Endothelial cell of umbilical vein (primary cell): ENCODE measurements at regions not wholly inside any gene's neighbourhood (a gene's known extent, or its start where the extent isn't known, plus 50 kb on each side); places are given as distances from the start of the nearest gene placed in this dataset.

Experiments used
- BruUV-seq: library from RNA; stranded (reverse); fragments of 400-500 nt; replicated peaks from 2 replicates; lab custom pipeline; 2021; lab: Mats Ljungman, UMichigan
- CTCF ChIA-PET: fragments of 300-600, 350-600 bp; sonication (Branson Sonifier 250); formaldehyde crosslinking; loops from one replicate; lab custom pipeline; 2021; ENCODE audit warnings: antibody characterized with exemption, inconsistent platforms; lab: Charles Lee
- POLR2A ChIA-PET: fragments of 300-600, 350-600 bp; sonication (Branson Sonifier 250); formaldehyde crosslinking; loops from one replicate; lab custom pipeline; 2021; ENCODE audit warnings: antibody characterized with exemption, inconsistent platforms; lab: Charles Lee
- DNase-seq: peaks from one replicate; pipeline ENCODE4 v3.0.0-alpha.2; 2011; ENCODE audit warnings: low read depth, low spot score
- FAIRE-seq: peaks from 2 replicates; lab custom pipeline; 2011; peaks lifted over from hg19 to GRCh38; lab: Jason Lieb, UNC
- H2AFZ ChIP-seq: 2 replicates; pipeline ENCODE4 v1.6.0; 2012; ENCODE audit warnings: low read depth, low read length, control low read depth, inconsistent platforms
- H3K27ac ChIP-seq: 2 replicates; pipeline ENCODE4 v1.5.1; 2011; ENCODE audit warnings: low read depth, mild to moderate bottlenecking, control low read depth, low read length, moderate library complexity; ENCODE audit not compliant: insufficient read depth
- H3K27me3 ChIP-seq, 2 experiments: 2 replicates each; pipeline versions ENCODE4 v1.6.0 to v1.6.1; 2011; ENCODE audit warnings: low read length in 2 of 2, mixed read lengths in 1 of 2; ENCODE audit not compliant: control insufficient read depth in 2 of 2, insufficient read depth in 2 of 2
- H3K36me3 ChIP-seq, 2 experiments: 2 replicates in 1 of 2; 3 replicates in 1 of 2; pipeline ENCODE4 v1.5.1; 2011; ENCODE audit warnings: low read length in 2 of 2, mild to moderate bottlenecking in 1 of 2, moderate library complexity in 1 of 2; ENCODE audit not compliant: control insufficient read depth in 2 of 2, insufficient read depth in 2 of 2; ENCODE audit errors: extremely low read depth in 1 of 2
- H3K4me1 ChIP-seq: 3 replicates; pipeline ENCODE4 v1.5.1; 2011; ENCODE audit warnings: mild to moderate bottlenecking, low read length; ENCODE audit not compliant: control insufficient read depth, insufficient read depth; ENCODE audit errors: extremely low read depth
- H3K4me2 ChIP-seq: 2 replicates; pipeline ENCODE4 v1.6.1; 2011; ENCODE audit warnings: low read length, control low read depth, mixed read lengths; ENCODE audit not compliant: insufficient read depth
- H3K4me3 ChIP-seq, 3 experiments: fragments of 200-600 bp in 1 of 3; sonication (generic), shearing (Covaris generic) in 1 of 3; replicated peaks in 1 of 3; 2 replicates each; pipeline ENCODE4 v1.5.1; 2011 to 2016; ENCODE audit warnings: control low read depth in 3 of 3, low read length in 3 of 3, mild to moderate bottlenecking in 2 of 3, inconsistent platforms in 1 of 3, low read depth in 1 of 3, moderate library complexity in 1 of 3; ENCODE audit not compliant: insufficient read depth in 1 of 3
- H3K79me2 ChIP-seq: 2 replicates; pipeline ENCODE4 v1.6.0; 2012; ENCODE audit warnings: low read length, inconsistent platforms; ENCODE audit not compliant: control insufficient read depth, insufficient read depth
- H3K9ac ChIP-seq: replicated peaks from 2 replicates; pipeline ENCODE3; 2011; ENCODE audit warnings: low read length, control low read depth; ENCODE audit not compliant: insufficient read depth; ENCODE audit errors: extremely low read depth
- H3K9me1 ChIP-seq: replicated peaks from 3 replicates; pipeline ENCODE4 v1.6.0; 2011; ENCODE audit warnings: mild to moderate bottlenecking, low read length; ENCODE audit not compliant: control insufficient read depth, insufficient read depth; ENCODE audit errors: extremely low read depth
- H3K9me3 ChIP-seq: replicated peaks from 2 replicates; pipeline ENCODE4 v1.5.1; 2012; ENCODE audit warnings: low read length, inconsistent platforms; ENCODE audit not compliant: control insufficient read depth, insufficient read depth
- H4K20me1 ChIP-seq: replicated peaks from 2 replicates; pipeline ENCODE3; 2011; ENCODE audit warnings: mild to moderate bottlenecking, low read length; ENCODE audit not compliant: control insufficient read depth, insufficient read depth; ENCODE audit errors: extremely low read depth
- EZH2 ChIP-seq: IDR thresholded peaks from 2 replicates; pipeline ENCODE4 v1.6.1; 2012; ENCODE audit warnings: borderline replicate concordance, low read depth, mild to moderate bottlenecking, moderate library complexity, low read length, inconsistent platforms; ENCODE audit not compliant: severe bottlenecking
- FOS ChIP-seq: IDR thresholded peaks from 2 replicates; pipeline ENCODE4 v1.6.1; 2011; ENCODE audit warnings: mild to moderate bottlenecking, low read length, moderate library complexity, borderline replicate concordance; ENCODE audit not compliant: insufficient read depth
- GATA2 ChIP-seq: IDR thresholded peaks from 2 replicates; pipeline ENCODE4 v1.7.0; 2011; ENCODE audit warnings: low read depth, mild to moderate bottlenecking, moderate library complexity, mixed read lengths, low read length; ENCODE audit not compliant: insufficient read length, insufficient read depth
- JUN ChIP-seq: IDR thresholded peaks from 2 replicates; pipeline ENCODE4 v1.6.1; 2011; ENCODE audit warnings: borderline replicate concordance, low read depth; ENCODE audit not compliant: insufficient read length, insufficient read depth
- MYC ChIP-seq: IDR thresholded peaks from one replicate; pipeline ENCODE4 v1.6.1; 2011; ENCODE audit warnings: mild to moderate bottlenecking, low read depth, low read length
- POLR2A ChIP-seq: IDR thresholded peaks from 2 replicates; pipeline ENCODE4 v1.6.1; 2012; ENCODE audit warnings: low read depth, mild to moderate bottlenecking, control low read depth, low read length
- POLR2AphosphoS5 ChIP-seq: IDR thresholded peaks from 2 replicates; pipeline ENCODE4 v1.6.1; 2012; ENCODE audit warnings: low read depth, mild to moderate bottlenecking, control low read depth, low read length, moderate library complexity; ENCODE audit not compliant: insufficient read depth
- dilution Hi-C: fragments of 300-500 bp; cut with MboI; formaldehyde crosslinking; loops from one replicate; pipeline ENCODE4 v1.15.0; 2019; ENCODE audit warnings: low sequenced_read_pairs; ENCODE audit not compliant: extremely low pct_ligation_motif_present
- intact Hi-C: fragments of 100-400 bp; cut with micrococcal nuclease; formaldehyde crosslinking; loops from one replicate; pipeline ENCODE4 v1.10.0; 2022
- TF ChIP-seq, protein P1 (sequence below), 2 donors: IDR thresholded peaks; 1 replicate in 1 of 2; 2 replicates in 1 of 2; pipeline ENCODE4 v1.5.1; 2011; ENCODE audit warnings: low read length in 2 of 2, mild to moderate bottlenecking in 2 of 2, moderate library complexity in 2 of 2, control low read depth in 1 of 2, inconsistent platforms in 1 of 2, low read depth in 1 of 2; ENCODE audit not compliant: insufficient read depth in 1 of 2; ENCODE audit errors: extremely low read depth in 1 of 2
- TF ChIP-seq, protein P2 (sequence below): IDR thresholded peaks from 2 replicates; pipeline ENCODE4 v1.6.1; 2011; ENCODE audit not compliant: insufficient read depth, insufficient read length

DNA sequence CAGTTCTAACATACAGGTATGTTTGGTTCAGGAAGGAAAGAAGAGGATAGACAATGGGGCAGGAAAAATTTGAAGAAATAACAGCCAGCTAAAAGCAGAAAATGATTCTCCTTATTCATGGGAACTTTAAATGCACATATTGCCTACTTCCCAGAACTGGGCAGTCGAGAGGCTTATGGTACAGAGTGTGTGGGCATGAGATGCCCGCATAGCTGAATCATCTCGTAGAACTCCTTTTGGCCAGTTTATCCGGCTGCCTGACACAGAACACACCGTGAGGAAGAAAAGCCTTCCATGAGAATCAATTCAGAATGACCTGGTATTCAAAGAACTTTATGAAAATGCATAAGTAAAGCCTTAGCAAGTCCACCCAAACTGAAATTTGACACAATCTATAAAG lies 471.6 kb downstream of the SH2D4B start:
- Histone ChIP-seq H2AFZ (no peak overlapping the region), H3K9ac (no peak overlapping the region), H3K27me3 (no peaks in the 10 kb centered on the region), H3K4me2 (no peak overlapping the region), H3K79me2 (no peaks in the 10 kb centered on the region), H4K20me1 (no peaks in the 10 kb centered on the region), H3K9me3 (no peaks in the 10 kb centered on the region), H3K36me3 (no peaks in the 10 kb centered on the region), H3K4me1 (no peaks in the 10 kb centered on the region), H3K9me1 (no peaks in the 10 kb centered on the region), H3K27ac (no peak overlapping the region), H3K4me3 (no peak overlapping the region)
- FAIRE-seq (no peak), DNase-seq (no peak)
- ChIA-PET CTCF (no interaction called here), POLR2A (no interaction called here)
- TF ChIP-seq JUN (no peak), POLR2AphosphoS5 (no peak), POLR2A (no peak), FOS (no peak), EZH2 (no peak), MYC (no peak), GATA2 (no peak)
- TF ChIP-seq, protein P1, sequence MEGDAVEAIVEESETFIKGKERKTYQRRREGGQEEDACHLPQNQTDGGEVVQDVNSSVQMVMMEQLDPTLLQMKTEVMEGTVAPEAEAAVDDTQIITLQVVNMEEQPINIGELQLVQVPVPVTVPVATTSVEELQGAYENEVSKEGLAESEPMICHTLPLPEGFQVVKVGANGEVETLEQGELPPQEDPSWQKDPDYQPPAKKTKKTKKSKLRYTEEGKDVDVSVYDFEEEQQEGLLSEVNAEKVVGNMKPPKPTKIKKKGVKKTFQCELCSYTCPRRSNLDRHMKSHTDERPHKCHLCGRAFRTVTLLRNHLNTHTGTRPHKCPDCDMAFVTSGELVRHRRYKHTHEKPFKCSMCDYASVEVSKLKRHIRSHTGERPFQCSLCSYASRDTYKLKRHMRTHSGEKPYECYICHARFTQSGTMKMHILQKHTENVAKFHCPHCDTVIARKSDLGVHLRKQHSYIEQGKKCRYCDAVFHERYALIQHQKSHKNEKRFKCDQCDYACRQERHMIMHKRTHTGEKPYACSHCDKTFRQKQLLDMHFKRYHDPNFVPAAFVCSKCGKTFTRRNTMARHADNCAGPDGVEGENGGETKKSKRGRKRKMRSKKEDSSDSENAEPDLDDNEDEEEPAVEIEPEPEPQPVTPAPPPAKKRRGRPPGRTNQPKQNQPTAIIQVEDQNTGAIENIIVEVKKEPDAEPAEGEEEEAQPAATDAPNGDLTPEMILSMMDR (IDR thresholded peaks at IDR 0.05; ENCODE audit: extremely low read depth in 1 of 2, insufficient read depth in 1 of 2, low read depth in 1 of 2, low read length in 2 of 2) = no peak
- TF ChIP-seq, protein P2, sequence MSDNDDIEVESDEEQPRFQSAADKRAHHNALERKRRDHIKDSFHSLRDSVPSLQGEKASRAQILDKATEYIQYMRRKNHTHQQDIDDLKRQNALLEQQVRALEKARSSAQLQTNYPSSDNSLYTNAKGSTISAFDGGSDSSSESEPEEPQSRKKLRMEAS = no peak
- dilution Hi-C loops (no loop called here), intact Hi-C loops (no loop called here)
- BruUV-seq = no TSS peak
